ENCODE measurements at regions not wholly inside any gene's neighbourhood (a gene's known extent, or its start where the extent isn't known, plus 50 kb on each side); places are given as distances from the start of the nearest gene placed in this dataset.

GRCh38 chr4:108377021-108377420 is 208.3 kb upstream of the LEF1 start:
- DNase-seq (ENCODE audit: low read depth), result no peak
- no peak for TF ChIP-seq CTCF (IDR thresholded peaks at IDR 0.05; ENCODE audit: control insufficient read depth, extremely low read depth, insufficient read depth)
- H3K4me3 ChIP-seq (ENCODE audit: low read depth, low read length), result no peak overlapping the region

GRCh38 chr4:108375434-108375833 is 206.7 kb upstream of the LEF1 start:
- TF ChIP-seq CTCF (IDR thresholded peaks at IDR 0.05; ENCODE audit: control insufficient read depth, extremely low read depth, insufficient read depth), result no peak
- H3K4me3 ChIP-seq (ENCODE audit: low read depth, low read length), result no peak overlapping the region
- no peak for DNase-seq (ENCODE audit: low read depth)

- no peak for DNase-seq (ENCODE audit: low read depth)
- no peak overlapping the region for H3K4me3 ChIP-seq (ENCODE audit: low read depth, low read length)
- no peak for TF ChIP-seq CTCF (IDR thresholded peaks at IDR 0.05; ENCODE audit: control insufficient read depth, extremely low read depth, insufficient read depth)
These were observed 203.9 kb upstream of the LEF1 start for GRCh38 chr4:108372681-108373080.

- TF ChIP-seq CTCF (IDR thresholded peaks at IDR 0.05; ENCODE audit: control insufficient read depth, extremely low read depth, insufficient read depth), result no peak
- H3K4me3 ChIP-seq (ENCODE audit: low read depth, low read length), result no peak overlapping the region
- DNase-seq (ENCODE audit: low read depth), result no peak
These were observed 202.6 kb upstream of the LEF1 start for GRCh38 chr4:108371282-108371681.

GRCh38 chr4:108370291-108371141 is 201.8 kb upstream of the LEF1 start:
- DNase-seq (ENCODE audit: low read depth), result no peak
- H3K4me3 ChIP-seq (ENCODE audit: low read depth, low read length), result no peak overlapping the region
- TF ChIP-seq CTCF (IDR thresholded peaks at IDR 0.05; ENCODE audit: control insufficient read depth, extremely low read depth, insufficient read depth), result no peak

GRCh38 chr4:108369035-108369655 is 200.4 kb upstream of the LEF1 start:
- TF ChIP-seq CTCF (IDR thresholded peaks at IDR 0.05; ENCODE audit: control insufficient read depth, extremely low read depth, insufficient read depth), result no peak
- no peak for DNase-seq (ENCODE audit: low read depth)

More at GRCh38 chr4:108369035-108369655, 200.4 kb upstream of the LEF1 start:
- no peak overlapping the region for H3K4me3 ChIP-seq (ENCODE audit: low read depth, low read length)

Data from LNCaP clone FGC (cell line).